ENCODE measurements at regions not wholly inside any gene's neighbourhood (a gene's known extent, or its start where the extent isn't known, plus 50 kb on each side); places are given as distances from the start of the nearest gene placed in this dataset.

GRCh38 chr9:87128844-87129493 lies 181.7 kb upstream of the GAS1 start:
- TF ChIP-seq CTCF (IDR thresholded peaks at IDR 0.05) = no peak
- no peak for DNase-seq

GRCh38 chr9:87135074-87135473 lies 187.8 kb upstream of the GAS1 start:
- DNase-seq = no peak

More at GRCh38 chr9:87128844-87129493, 181.7 kb upstream of the GAS1 start:
- intact Hi-C loops (cut with DNase I; ENCODE audit: low total_unique reads) = no loop called here
- no peaks in the 10 kb centered on the region for H3K9me3 ChIP-seq
- no peaks in the 10 kb centered on the region for H3K36me3 ChIP-seq
- no peaks in the 10 kb centered on the region for H3K27me3 ChIP-seq
- no peak overlapping the region for H3K4me3 ChIP-seq
- H3K27ac ChIP-seq = no peak overlapping the region
- H3K4me1 ChIP-seq = peaks cover 0 to 3% (median 0%) of the 10 kb centered on the region in 4 donors

GRCh38 chr9:87137718-87138117 lies 190.4 kb upstream of the GAS1 start:
- Histone ChIP-seq H3K4me1 (no peaks in the 10 kb centered on the region), H3K36me3 (no peaks in the 10 kb centered on the region), H3K9me3 (no peaks in the 10 kb centered on the region), H3K27me3 (no peaks in the 10 kb centered on the region), H3K27ac (no peak overlapping the region), H3K4me3 (no peak overlapping the region)
- intact Hi-C loops (cut with DNase I; ENCODE audit: low total_unique reads) = no loop called here
- no peak for DNase-seq
- TF ChIP-seq CTCF (IDR thresholded peaks at IDR 0.05) = no peak

More at GRCh38 chr9:87135074-87135473, 187.8 kb upstream of the GAS1 start:
- H3K4me3 ChIP-seq = no peak overlapping the region
- no peak for TF ChIP-seq CTCF (IDR thresholded peaks at IDR 0.05)
- intact Hi-C loops (cut with DNase I; ENCODE audit: low total_unique reads) = no loop called here
- H3K9me3 ChIP-seq = no peaks in the 10 kb centered on the region
- no peaks in the 10 kb centered on the region for H3K4me1 ChIP-seq
- H3K27ac ChIP-seq = no peak overlapping the region
- no peaks in the 10 kb centered on the region for H3K27me3 ChIP-seq
- no peaks in the 10 kb centered on the region for H3K36me3 ChIP-seq

GRCh38 chr9:87138128-87139040 lies 191.1 kb upstream of the GAS1 start:
- no peaks in the 10 kb centered on the region for H3K27me3 ChIP-seq
- H3K4me1 ChIP-seq = no peaks in the 10 kb centered on the region
- DNase-seq = no peak
- no peak overlapping the region for H3K27ac ChIP-seq
- H3K36me3 ChIP-seq = no peaks in the 10 kb centered on the region
- intact Hi-C loops (cut with DNase I; ENCODE audit: low total_unique reads) = no loop called here
- H3K4me3 ChIP-seq = no peak overlapping the region
- no peak for TF ChIP-seq CTCF (IDR thresholded peaks at IDR 0.05)
- no peaks in the 10 kb centered on the region for H3K9me3 ChIP-seq

GRCh38 chr9:87139099-87139730 lies 191.9 kb upstream of the GAS1 start:
- H3K4me1 ChIP-seq = no peaks in the 10 kb centered on the region
- H3K4me3 ChIP-seq = no peak overlapping the region
- no peaks in the 10 kb centered on the region for H3K27me3 ChIP-seq
- no peaks in the 10 kb centered on the region for H3K36me3 ChIP-seq
- TF ChIP-seq CTCF (IDR thresholded peaks at IDR 0.05) = no peak
- DNase-seq = no peak
- no peak overlapping the region for H3K27ac ChIP-seq
- no peaks in the 10 kb centered on the region for H3K9me3 ChIP-seq
- intact Hi-C loops (cut with DNase I; ENCODE audit: low total_unique reads) = no loop called here

Data from tibial artery (tissue), 4 donors.